Osteocyte (in vitro differentiated cells): ENCODE measurements at regions not wholly inside any gene's neighbourhood (a gene's known extent, or its start where the extent isn't known, plus 50 kb on each side); places are given as distances from the start of the nearest gene placed in this dataset.

Source experiments
- DNase-seq: peaks from one replicate; pipeline ENCODE4 v3.0.0; 2021; ENCODE audit warnings: mixed read lengths; ENCODE audit not compliant: unreplicated experiment; ENCODE audit errors: extremely low spot score
- H3K27ac Mint-ChIP-seq: one replicate; pipeline ENCODE4 v1.8.0; 2021; ENCODE audit warnings: mild to moderate bottlenecking, mixed read lengths; ENCODE audit not compliant: unreplicated experiment
- H3K27me3 Mint-ChIP-seq: one replicate; pipeline ENCODE4 v1.8.0; 2021; ENCODE audit warnings: mixed read lengths; ENCODE audit not compliant: unreplicated experiment
- H3K36me3 Mint-ChIP-seq: one replicate; pipeline ENCODE4 v1.8.0; 2021; ENCODE audit warnings: mixed read lengths; ENCODE audit not compliant: unreplicated experiment
- H3K4me1 Mint-ChIP-seq: one replicate; pipeline ENCODE4 v1.8.0; 2021; ENCODE audit warnings: mixed read lengths; ENCODE audit not compliant: unreplicated experiment
- H3K4me3 Mint-ChIP-seq: one replicate; pipeline ENCODE4 v1.8.0; 2021; ENCODE audit warnings: mild to moderate bottlenecking, moderate library complexity, mixed read lengths; ENCODE audit not compliant: unreplicated experiment
- H3K9me3 Mint-ChIP-seq: one replicate; pipeline ENCODE4 v1.8.0; 2021; ENCODE audit warnings: mixed read lengths; ENCODE audit not compliant: unreplicated experiment
- CTCF ChIP-seq: fragments of 200-600 bp; sonication (generic); IDR thresholded peaks from 2 replicates; pipeline ENCODE4 v1.5.0; 2021; ENCODE audit warnings: antibody characterized with exemption, mild to moderate bottlenecking, moderate library complexity

DNA sequence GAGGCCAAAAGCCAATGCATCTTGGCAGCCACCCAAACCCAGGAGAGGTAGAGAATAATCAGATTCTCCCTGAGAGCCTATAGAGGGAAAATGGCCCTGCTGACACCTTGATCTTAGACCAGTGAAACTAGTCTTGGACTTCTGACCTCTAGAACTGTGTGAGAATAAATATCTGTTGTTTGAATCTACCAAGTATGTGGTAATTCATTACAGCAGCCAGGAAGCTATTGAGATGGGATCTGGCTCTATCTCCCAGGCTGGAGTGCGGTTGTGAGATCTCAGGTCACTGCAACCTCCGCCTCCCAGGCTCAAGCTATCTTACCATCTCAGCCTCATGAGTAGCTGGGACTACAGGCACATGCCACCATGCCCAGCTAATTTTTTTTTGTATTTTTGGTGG is 567.2 kb downstream of the MBD2 start:
- Mint-ChIP-seq H3K4me3 (no peak overlapping the region), H3K4me1 (no peaks in the 10 kb centered on the region), H3K9me3 (peaks cover 53% of the 10 kb centered on the region), H3K36me3 (no peaks in the 10 kb centered on the region), H3K27ac (no peak overlapping the region), H3K27me3 (no peaks in the 10 kb centered on the region)
- TF ChIP-seq CTCF, result no peak
- DNase-seq, result no peak

- H3K36me3 Mint-ChIP-seq, result no peaks in the 10 kb centered on the region
- no peaks in the 10 kb centered on the region for H3K27me3 Mint-ChIP-seq
- H3K27ac Mint-ChIP-seq, result no peak overlapping the region
- peaks cover 30% of the 10 kb centered on the region for H3K9me3 Mint-ChIP-seq
- DNase-seq, result no peak
- no peak overlapping the region for H3K4me3 Mint-ChIP-seq
- H3K4me1 Mint-ChIP-seq, result no peaks in the 10 kb centered on the region
- no peak for TF ChIP-seq CTCF
Observed at GRCh38 chr18:53649621-53650020, 574.8 kb downstream of the MBD2 start.

- no peak overlapping the region for H3K4me3 Mint-ChIP-seq
- peaks cover 33% of the 10 kb centered on the region for H3K9me3 Mint-ChIP-seq
- H3K27ac Mint-ChIP-seq, result no peak overlapping the region
- no peaks in the 10 kb centered on the region for H3K27me3 Mint-ChIP-seq
- no peak for TF ChIP-seq CTCF
- DNase-seq, result no peak
- no peaks in the 10 kb centered on the region for H3K36me3 Mint-ChIP-seq
- H3K4me1 Mint-ChIP-seq, result no peaks in the 10 kb centered on the region
Observed at GRCh38 chr18:53644799-53645471, 579.5 kb downstream of the MBD2 start.

DNA sequence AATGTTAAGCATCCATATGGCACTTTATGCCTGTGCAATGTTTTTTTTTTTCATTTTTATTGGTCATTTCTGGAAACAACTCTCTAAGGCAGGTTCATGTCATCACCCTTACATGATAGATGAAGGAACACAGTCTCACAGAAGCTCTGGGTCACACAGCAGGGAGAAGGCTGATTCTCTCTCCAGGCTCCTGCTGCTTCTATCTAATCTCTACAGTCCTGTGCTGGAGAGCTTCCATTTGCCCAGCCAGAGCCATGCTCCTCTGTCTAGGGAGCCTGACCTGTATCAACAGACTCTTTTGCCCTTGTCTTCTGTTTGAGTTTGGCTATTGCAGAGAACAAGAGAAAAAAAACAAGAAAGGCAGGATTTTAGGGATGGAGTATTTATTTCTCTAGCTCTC is 584.8 kb downstream of the MBD2 start:
- no peak for TF ChIP-seq CTCF
- no peaks in the 10 kb centered on the region for H3K4me1 Mint-ChIP-seq
- DNase-seq, result no peak
- no peak overlapping the region for H3K4me3 Mint-ChIP-seq
- no peaks in the 10 kb centered on the region for H3K27me3 Mint-ChIP-seq
- H3K36me3 Mint-ChIP-seq, result no peaks in the 10 kb centered on the region
- peaks cover 43% of the 10 kb centered on the region for H3K9me3 Mint-ChIP-seq
- H3K27ac Mint-ChIP-seq, result no peak overlapping the region

DNA sequence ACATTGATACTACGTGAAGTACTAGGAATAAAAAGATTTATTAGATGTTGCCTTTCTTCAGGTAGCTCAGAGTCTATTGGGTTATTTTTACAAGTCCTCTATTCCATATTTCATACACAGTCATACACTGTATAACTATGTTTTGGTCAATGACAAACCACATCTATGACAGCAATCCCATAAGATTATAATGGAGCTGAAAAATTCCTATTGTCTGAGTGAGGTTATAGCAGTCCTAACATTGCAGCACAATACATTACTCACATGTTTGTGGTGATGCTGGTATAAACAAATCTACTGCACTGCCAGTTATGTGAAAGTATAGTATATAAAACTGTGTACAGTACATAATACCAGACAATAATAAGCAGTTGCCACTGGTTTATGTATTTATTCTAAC is 595.1 kb downstream of the MBD2 start:
- Mint-ChIP-seq H3K4me1 (no peaks in the 10 kb centered on the region), H3K27me3 (no peaks in the 10 kb centered on the region), H3K27ac (no peak overlapping the region), H3K4me3 (no peak overlapping the region), H3K9me3 (peaks cover 36% of the 10 kb centered on the region), H3K36me3 (no peaks in the 10 kb centered on the region)
- TF ChIP-seq CTCF, result no peak
- no peak for DNase-seq
